GM20000 (cell line): ENCODE measurements at regions not wholly inside any gene's neighbourhood (a gene's known extent, or its start where the extent isn't known, plus 50 kb on each side); places are given as distances from the start of the nearest gene placed in this dataset.

Source experiments
- DNase-seq: peaks from one replicate; pipeline ENCODE4 v3.0.0; 2012; ENCODE audit warnings: low spot score
- CTCF ChIP-seq: IDR thresholded peaks from 2 replicates; pipeline ENCODE4 v1.5.1; 2012; ENCODE audit warnings: mild to moderate bottlenecking, control low read depth; ENCODE audit errors: extremely low read depth, missing control alignments

DNA sequence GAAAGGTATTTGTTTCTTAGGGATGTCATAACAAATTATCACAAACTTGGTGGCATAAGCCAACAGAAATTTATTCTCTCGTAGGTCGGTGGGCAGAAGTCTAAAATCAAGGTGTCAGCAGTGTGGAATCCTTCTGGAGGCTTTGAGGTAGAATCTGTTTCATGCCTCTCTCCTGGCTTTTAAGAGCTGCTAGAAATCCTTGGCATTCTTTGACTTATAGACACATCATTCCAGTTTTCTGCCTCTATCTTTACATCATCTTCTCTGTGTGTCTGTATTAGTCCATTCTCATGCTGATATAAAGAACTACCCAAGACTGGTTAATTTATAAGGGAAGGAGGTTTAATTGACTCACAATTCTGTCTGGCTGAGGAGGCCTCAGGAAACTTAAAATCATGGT, 488.1 kb upstream of the PAPPA start:
- TF ChIP-seq CTCF = no peak
- DNase-seq = no peak

DNA sequence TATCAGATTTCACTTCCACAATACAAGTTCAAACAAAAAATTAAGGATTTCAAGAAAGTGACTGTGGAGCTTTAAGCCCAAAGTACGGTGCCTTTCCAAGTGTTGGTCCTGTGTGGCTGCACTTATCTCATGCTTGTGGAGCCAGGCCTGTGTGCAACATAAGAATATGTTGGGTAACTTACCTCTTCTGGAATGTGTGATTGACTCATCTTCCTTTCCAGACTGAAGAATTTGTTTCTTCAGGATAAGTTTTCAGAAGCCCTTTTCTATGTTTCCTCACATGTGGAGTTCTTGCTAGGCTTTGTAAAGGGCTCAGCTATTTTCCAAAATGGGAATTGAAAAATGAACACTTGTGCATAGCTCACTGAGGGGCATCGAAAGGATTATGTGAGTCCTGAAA, 485.1 kb upstream of the PAPPA start:
- no peak for TF ChIP-seq CTCF
- no peak for DNase-seq

DNA sequence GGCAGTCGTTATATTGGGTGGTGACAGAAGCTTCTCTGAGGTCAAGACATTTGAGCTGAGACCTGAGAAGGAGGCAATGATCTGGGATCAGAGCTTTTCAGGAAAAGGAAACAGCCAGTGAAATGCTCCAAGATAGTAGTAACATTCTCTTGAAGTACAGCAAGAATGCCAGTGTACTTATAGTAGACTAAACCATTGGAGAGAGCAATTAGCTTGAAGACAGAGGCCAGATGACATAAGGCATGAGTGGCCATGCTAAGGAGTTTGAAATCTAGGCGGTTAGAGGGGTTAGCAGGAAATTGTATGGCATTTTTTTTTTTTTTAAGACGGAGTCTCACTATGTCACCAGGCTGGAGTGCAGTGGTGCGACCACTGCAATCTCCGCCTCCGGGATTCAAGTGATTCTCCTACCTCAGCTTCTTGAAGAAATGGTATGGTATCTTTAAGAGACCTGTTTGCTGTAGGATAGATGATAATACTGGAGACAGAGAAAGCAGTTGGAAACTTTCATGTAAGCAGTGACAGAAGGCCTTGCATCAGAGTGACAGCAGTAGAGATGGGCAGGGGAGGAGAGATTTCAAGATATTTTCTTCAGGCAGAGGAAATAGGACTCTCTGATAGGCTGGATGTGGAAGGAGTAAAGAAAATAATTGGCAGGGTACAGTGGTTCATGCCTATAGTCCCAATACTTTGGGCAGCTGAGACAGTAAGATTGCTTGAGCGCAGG, 482.2 kb upstream of the PAPPA start:
- no peak for TF ChIP-seq CTCF
- DNase-seq = no peak

DNA sequence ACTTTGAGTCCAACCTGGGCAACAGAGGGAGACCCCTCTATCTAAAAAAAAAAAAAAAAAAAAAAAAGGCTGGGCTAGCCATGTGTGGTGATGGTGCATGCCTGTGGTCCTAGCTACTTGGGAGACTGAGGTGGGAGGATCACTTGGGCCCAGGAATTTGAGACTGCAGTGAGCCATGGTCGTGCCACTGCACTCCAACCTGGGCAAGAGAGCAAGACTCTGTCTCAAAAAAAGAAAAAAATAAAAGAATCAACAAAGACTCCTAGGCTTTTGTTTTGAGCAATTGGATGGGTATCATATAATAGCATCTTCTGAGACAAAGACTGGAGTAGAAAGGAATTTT, 481.7 kb upstream of the PAPPA start:
- no peak for DNase-seq
- TF ChIP-seq CTCF = no peak

DNA sequence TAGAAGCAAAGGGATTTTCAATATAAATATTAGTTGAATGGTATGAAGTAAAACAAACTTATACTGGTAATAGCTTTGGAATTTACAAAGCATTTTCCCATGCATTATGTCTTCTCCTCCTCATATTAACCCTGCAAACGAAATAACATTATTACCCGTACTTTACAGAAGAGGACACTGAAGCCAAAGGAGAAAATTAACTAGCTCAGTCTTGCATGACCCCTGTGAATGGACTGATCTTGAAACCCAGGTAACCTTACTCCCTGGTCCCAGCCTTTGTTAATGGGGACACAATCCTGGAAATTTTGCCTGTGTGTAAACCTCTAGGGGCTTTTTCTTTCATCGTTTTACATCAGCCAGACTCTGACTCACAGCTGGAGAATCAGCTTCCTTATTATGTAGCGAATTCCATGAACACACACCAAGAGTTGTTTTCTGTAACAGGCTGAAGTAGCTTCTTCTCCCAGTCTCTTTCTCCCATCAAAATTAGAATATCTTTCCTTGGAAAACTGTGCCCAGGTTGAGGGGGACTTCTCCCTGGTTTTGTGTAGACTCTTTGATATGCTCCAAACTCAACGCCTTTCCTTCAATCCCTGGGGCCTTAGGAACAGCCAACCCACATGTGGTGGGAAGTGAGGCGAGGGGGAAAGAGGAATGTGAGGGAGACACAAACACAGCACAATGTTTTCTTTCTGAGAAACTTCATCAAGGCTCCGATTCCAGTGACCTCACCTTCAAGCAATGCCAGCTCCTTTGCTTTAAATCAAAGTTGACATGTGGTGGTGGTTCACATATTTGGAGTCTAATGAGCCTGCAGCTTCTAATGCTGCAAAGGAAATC, 480.9 kb upstream of the PAPPA start:
- TF ChIP-seq CTCF = no peak
- DNase-seq = no peak

- no peak for TF ChIP-seq CTCF
- no peak for DNase-seq
Measured at GRCh38 chr9:115673599-115673998, 480.0 kb upstream of the PAPPA start.

DNA sequence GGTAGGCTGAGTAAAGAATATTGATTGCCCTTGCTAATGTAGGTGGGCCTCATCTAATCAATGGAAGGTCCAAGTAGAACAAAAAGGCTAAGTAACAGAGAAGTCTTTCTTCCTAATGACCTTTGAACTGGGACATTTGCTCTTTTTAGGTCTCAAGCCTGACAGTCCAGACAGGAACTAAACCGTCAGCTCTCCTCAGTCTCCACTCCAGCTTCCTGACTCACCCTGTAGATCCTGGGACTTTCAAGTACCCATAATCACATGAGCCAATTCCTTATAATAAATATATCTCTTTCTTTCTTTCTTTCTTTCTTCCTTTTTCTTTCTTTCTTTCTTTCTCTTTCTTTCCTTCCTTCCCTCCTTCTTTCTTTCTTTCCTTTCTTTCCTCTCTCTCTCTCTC, 479.5 kb upstream of the PAPPA start:
- no peak for DNase-seq
- TF ChIP-seq CTCF = no peak
